Central memory CD4-positive, alpha-beta T cell (primary cell): ENCODE measurements at regions not wholly inside any gene's neighbourhood (a gene's known extent, or its start where the extent isn't known, plus 50 kb on each side); places are given as distances from the start of the nearest gene placed in this dataset.

Experiments used
- DNase-seq: peaks from one replicate; pipeline ENCODE4 v3.0.0; 2022

GRCh38 chr2:185152186-185152585, 553.9 kb downstream of the ZNF804A start:
- no peak for DNase-seq

- no peak for DNase-seq
Measured at GRCh38 chr2:185161701-185162100, 563.4 kb downstream of the ZNF804A start.

DNA sequence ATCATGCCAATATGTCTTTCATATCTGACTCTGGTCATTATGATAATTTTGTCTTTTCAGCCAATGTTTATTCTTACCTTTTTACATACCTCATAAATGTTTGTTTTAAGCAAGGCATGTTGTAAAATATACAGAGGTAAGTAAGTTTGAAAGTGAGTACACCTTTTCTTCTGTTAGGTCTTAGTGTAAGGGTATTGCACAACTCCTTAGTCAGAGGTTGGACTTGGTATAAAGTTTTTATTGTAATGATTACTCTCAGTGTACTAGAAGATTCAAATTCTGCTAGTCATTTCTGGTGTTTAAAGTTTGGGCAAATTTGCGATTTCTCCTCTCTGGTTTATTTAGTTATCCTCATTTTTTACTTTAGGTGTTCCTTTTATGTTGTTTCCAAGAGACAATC, 564.3 kb upstream of the FSIP2 start:
- no peak for DNase-seq

GRCh38 chr2:185179743-185180142, 558.9 kb upstream of the FSIP2 start:
- DNase-seq: no peak

DNA sequence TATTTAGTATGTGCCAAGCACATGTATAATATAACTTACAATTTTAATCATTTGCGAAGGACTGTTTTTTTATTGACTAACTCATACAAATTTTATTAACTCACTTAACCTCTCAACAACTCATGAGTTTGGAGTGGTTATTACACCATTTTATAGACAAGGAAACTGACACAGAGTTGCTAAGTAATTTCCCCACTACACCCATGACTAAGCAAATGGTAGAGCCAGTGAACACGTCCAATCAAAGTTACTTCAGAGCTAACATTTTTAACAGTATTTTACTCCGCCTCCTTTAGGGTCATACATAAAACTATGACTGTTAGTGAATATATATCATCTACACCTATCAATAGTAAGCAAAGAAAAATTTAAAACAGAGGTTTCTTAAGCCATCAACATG, 556.7 kb upstream of the FSIP2 start:
- no peak for DNase-seq

- no peak for DNase-seq
Measured at GRCh38 chr2:185185044-185185443, 553.6 kb upstream of the FSIP2 start.

DNA sequence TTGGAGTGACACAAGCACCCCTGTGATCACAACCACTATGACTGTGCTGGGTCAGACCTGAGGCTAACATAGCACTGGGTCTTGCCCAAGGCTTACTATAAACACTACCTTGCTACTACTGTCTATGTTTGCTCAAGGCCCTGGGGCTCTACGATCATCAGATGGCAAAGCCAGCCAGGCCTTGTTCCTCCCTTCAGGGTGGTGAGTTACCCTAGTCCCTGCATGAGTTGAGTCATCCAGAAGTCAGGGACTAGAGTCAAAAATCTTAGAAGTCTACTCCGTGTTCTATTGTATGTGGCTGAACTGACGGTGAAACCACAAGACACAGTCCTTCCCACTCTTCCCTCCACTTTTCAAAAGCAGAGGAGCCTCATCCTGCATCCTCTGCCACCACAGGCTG, 551.2 kb upstream of the FSIP2 start:
- no peak for DNase-seq

DNA sequence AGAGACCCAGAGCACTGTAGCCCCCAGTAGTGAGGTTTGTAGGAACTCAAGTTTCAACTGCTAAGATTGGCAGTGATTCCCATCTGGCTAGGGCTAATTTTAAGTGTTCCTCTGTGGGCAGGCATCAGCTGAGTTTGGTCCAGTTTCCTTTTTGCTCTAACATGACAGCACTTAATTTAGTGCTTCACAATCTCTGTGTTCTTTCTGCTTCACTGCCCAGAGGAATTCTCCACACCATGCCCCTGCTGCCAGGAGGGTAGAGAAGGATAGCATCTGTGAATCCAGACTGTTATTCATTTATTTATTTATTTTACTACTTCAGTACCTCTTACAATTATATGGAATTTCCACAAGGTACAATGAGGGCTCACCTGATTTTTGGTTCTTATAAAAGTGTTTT, 549.9 kb upstream of the FSIP2 start:
- DNase-seq: no peak

- no peak for DNase-seq
Measured at GRCh38 chr2:185201063-185201462, 537.5 kb upstream of the FSIP2 start.

DNA sequence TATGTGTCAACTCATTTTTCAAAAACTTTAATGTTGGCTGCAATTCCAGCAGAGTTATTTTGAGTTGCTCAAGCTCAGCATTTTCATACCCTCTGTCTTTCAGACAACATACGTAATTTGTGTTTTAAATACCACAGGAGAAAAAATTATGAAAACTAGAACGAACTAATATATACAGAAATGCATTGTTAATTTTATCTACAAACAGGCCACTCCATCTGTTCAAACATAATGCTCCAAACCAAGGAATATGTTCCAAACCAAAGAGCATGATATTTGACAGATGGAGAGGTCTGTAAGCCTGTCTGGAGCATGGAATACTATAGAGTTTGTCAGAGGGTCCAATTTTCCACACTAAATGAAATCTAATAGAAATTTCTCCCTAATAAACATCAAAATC, 536.2 kb upstream of the FSIP2 start:
- no peak for DNase-seq

GRCh38 chr2:185202945-185203528, 535.6 kb upstream of the FSIP2 start:
- no peak for DNase-seq

DNA sequence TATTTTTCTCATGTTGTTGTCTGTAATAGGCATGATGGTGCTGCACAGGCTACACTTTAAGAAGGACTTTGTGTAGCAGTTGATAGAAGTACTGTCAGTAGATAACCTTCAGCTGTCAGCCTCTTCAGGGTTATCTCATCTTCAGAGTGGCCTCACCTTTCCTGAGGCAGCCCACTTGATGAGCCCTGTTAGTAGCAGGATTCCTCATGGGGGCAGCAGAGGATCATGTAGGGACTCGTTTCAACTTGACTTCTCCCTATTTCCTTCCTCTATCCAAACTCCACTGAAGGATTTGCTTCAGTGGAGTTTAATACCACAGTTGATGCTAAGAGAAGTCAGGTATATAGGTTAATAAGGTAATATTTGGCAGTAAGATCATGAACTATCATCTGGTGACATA, 530.3 kb upstream of the FSIP2 start:
- no peak for DNase-seq

GRCh38 chr2:185215497-185215896, 523.1 kb upstream of the FSIP2 start:
- DNase-seq: no peak

GRCh38 chr2:185219981-185220380, 518.6 kb upstream of the FSIP2 start:
- no peak for DNase-seq

GRCh38 chr2:185222311-185222710, 516.3 kb upstream of the FSIP2 start:
- no peak for DNase-seq

GRCh38 chr2:185227391-185227790, 511.2 kb upstream of the FSIP2 start:
- DNase-seq: no peak

DNA sequence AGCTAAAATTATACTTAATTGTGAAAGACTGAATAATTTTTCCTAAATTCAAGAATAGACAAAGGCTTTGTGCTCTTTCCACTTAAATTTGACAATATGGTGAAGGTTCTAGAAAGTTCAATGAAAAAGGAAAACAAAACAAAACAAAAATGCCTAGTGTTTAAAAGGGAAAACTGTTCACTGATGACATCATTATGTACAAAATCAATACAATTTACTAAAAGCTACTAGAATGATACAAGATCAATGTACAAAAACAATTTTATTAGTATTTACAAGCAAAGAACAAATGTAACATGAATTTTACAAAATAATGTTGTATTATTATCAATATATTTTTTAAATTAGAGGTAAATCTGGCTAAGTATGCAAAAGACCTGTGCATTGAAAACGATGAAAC, 499.1 kb upstream of the FSIP2 start:
- DNase-seq: no peak

DNA sequence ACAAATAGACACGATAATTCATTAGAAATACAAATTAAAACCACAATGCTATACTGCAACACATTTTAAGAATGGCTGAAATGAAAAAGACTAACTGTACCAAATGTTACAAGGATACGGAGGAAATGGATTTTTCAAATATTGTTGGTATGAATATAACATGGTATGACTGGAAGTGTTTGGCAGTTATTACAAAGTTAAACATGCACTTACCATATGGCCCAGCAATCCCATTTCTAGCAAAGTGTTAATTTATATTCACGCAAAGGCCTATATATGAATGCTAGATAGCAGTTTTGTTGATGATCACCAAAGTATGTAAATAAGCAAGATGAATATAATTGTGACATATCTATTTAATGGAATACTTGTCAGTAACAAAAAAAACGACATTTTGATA, 497.8 kb upstream of the FSIP2 start:
- DNase-seq: no peak

DNA sequence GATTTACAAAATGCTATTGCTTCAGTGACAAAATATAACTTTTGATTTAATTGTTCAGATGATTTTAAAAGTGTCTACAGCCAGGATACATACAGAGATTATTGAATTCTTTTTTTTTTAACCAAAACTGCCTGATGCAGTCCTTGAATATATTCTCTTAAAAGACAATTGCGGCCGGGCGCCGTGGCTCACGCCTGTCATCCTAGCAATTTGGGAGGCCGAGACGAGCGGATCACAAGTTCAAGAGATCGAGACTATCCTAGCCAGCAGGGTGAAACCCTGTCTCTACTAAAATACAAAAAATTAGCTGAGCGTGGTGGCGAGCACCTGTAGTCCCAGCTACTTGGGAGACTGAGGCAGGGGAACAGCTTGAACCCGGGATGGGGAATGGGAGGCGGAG, 497.0 kb upstream of the FSIP2 start:
- DNase-seq: no peak

GRCh38 chr2:185242462-185242861, 496.1 kb upstream of the FSIP2 start:
- DNase-seq: no peak

GRCh38 chr2:185245216-185245615, 493.4 kb upstream of the FSIP2 start:
- no peak for DNase-seq

DNA sequence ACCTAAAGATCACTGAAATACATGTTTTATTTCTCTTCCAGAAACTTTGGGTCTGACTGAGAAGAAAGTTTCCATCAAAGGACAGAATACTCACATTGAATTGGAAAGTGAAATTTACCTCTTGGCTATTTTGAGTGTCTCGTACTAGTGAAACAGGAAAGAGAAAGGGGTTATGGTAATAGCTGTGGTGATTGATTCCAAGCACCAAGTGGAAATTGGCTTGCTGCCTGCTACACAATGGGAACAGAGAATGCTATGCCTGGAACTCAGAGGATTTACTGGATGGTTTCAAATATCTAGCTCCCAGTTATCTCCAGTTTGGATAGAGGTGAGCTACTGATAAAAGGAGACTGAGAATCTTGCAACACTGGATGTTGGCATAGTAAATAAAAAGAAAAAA, 492.8 kb upstream of the FSIP2 start:
- no peak for DNase-seq

DNA sequence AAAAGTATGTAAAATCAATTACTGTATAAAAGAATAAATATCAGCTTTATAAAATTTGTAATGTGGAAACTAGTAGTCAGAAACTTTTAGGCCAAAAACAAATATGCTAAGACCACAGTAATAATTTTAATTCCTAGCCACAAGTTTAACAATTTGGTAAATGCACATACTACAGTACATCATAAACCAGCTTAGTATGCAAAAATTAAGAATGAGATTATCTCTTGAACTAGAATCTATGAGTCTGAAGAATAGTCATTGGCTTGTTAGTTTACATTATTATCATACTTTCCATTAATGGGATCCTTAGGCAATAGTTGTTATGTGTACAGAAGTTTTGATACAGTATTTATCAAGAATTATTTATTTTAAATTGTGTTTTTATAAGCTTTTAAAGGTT, 491.9 kb upstream of the FSIP2 start:
- DNase-seq: no peak

GRCh38 chr2:185255566-185255965, 483.0 kb upstream of the FSIP2 start:
- no peak for DNase-seq

DNA sequence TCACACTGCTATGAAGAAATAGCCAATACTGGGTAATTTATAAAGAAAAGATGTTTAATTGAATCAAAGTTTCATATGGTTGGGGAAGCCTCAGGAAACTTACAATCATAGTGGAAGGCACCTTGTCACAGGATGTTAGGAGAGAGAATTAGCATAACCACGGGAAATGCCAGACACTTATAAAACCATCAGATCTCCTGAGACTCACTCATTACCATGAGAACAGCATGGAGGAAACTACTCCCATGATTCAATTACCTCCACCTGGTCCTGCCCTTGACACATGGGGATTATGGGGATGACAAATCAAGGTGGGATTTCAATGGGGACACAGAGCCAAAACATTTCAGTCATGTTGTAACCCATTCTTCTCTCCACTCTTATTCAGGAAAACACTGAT, 472.9 kb upstream of the FSIP2 start:
- no peak for DNase-seq

DNA sequence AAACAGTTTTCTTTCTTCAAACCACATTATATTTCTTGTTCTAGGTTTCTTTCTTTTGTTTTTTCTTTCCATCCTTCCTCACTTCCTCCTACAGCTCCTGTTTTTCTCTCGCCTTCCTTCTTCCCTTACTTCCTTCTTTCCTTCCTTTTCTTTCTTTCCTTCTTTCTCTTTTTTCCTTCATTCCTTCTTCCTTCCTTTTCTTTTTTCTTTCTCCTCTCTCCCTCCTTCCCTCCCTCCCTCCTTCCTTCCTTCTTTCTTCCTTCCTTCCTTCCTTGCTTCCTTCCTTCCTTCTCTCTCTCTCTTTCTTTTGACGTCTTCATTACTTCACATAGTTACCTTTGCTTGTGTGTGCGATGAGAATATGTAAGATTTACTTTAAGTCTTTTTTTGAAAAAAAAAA, 470.0 kb upstream of the FSIP2 start:
- DNase-seq: no peak
